A549 (cell line): ENCODE measurements at regions not wholly inside any gene's neighbourhood (a gene's known extent, or its start where the extent isn't known, plus 50 kb on each side); places are given as distances from the start of the nearest gene placed in this dataset.

Experiments
- ATAC-seq, 2 experiments: fragments of 200-7000 bp in 1 of 2; fragments of >200 bp in 1 of 2; cut with Nextera tagmentation in 1 of 2; cut with Tn5 transposase in 1 of 2; 3 replicates each; pipeline versions ENCODE4 v1.8.0 to v1.9.1; 2018 to 2020; ENCODE audit warnings: mild to moderate bottlenecking in 1 of 2, moderate library complexity in 1 of 2
- CTCF ChIA-PET: fragments of 300-600 bp; sonication (Branson Sonifier 250); formaldehyde crosslinking; extraction: SDS; loops from one replicate; lab custom pipeline; 2021; ENCODE audit warnings: antibody characterized with exemption, inconsistent platforms; lab: Yijun Ruan, JAX
- POLR2A ChIA-PET: fragments of 350-600 bp; formaldehyde crosslinking; extraction: SDS; loops from one replicate; lab custom pipeline; 2021; ENCODE audit warnings: antibody characterized with exemption, inconsistent platforms; lab: Yijun Ruan, JAX
- DNase-seq, 2 experiments: peaks; one replicate each; pipeline versions ENCODE4 v3.0.0 to v3.0.0-alpha.2; 2011 to 2016; ENCODE audit warnings: low read depth in 1 of 2, low spot score in 1 of 2
- FAIRE-seq: peaks from 2 replicates; lab custom pipeline; 2011; peaks lifted over from hg19 to GRCh38; lab: Jason Lieb, UNC
- H3K27ac ChIP-seq, 2 experiments: fragments of >200 bp; sonication (Bioruptor Twin); formaldehyde crosslinking; 3 replicates each; pipeline ENCODE4 v1.5.1; 2016 to 2017
- H3K4me1 ChIP-seq: fragments of >200 bp; sonication (Bioruptor Twin); formaldehyde crosslinking; 3 replicates; pipeline ENCODE4 v1.6.1; 2016
- H3K4me2 ChIP-seq: fragments of >200 bp; sonication (Bioruptor Twin); formaldehyde crosslinking; 3 replicates; pipeline ENCODE4 v1.6.1; 2016
- H3K4me3 ChIP-seq: fragments of >200 bp; sonication (Bioruptor Twin); formaldehyde crosslinking; 3 replicates; pipeline ENCODE4 v1.5.1; 2016
- H3K9me3 ChIP-seq: fragments of >200 bp; sonication (Bioruptor Twin); formaldehyde crosslinking; 3 replicates; pipeline ENCODE4 v1.6.1; 2016
- CHD2 ChIP-seq: fragments of 150-350 bp; IDR thresholded peaks from 2 replicates; pipeline ENCODE4 v1.6.1; 2014; ENCODE audit warnings: low read length; ENCODE audit not compliant: partially characterized antibody
- CHD4 ChIP-seq: fragments of 200-600 bp; sonication (generic); IDR thresholded peaks from 2 replicates; pipeline ENCODE4 v1.6.1; 2016; ENCODE audit warnings: antibody characterized with exemption, mild to moderate bottlenecking, borderline replicate concordance
- CTCF ChIP-seq: fragments of >200 bp; sonication (Bioruptor Twin); formaldehyde crosslinking; IDR thresholded peaks from 3 replicates; pipeline ENCODE4 v1.5.1; 2016
- EHF ChIP-seq: fragments of 250-450 bp; sonication (Bioruptor Pico); IDR thresholded peaks from 2 replicates; pipeline ENCODE4 v1.5.0; 2020; ENCODE audit warnings: mild to moderate bottlenecking
- FOSB ChIP-seq: fragments of 250-450 bp; sonication (Bioruptor Pico); IDR thresholded peaks from 2 replicates; pipeline ENCODE4 v1.5.0; 2020; ENCODE audit warnings: mild to moderate bottlenecking, moderate library complexity
- GATA3 ChIP-seq: IDR thresholded peaks from 2 replicates; pipeline ENCODE4 v1.6.1; 2012; ENCODE audit warnings: borderline replicate concordance
- HEYL ChIP-seq: fragments of 250-450 bp; sonication (Bioruptor Pico); IDR thresholded peaks from 2 replicates; pipeline ENCODE4 v1.8.0; 2021; ENCODE audit warnings: mild to moderate bottlenecking, moderate library complexity
- HOXA7 ChIP-seq: fragments of 250-450 bp; sonication (Bioruptor Pico); IDR thresholded peaks from 2 replicates; pipeline ENCODE4 v1.5.0; 2020; ENCODE audit warnings: mild to moderate bottlenecking, moderate library complexity
- HOXB13 ChIP-seq: fragments of 250-450 bp; sonication (Bioruptor Pico); IDR thresholded peaks from 2 replicates; pipeline ENCODE4 v1.5.0; 2020; ENCODE audit warnings: low read depth, mild to moderate bottlenecking, moderate library complexity
- HOXB5 ChIP-seq: fragments of 250-450 bp; sonication (Bioruptor Pico); IDR thresholded peaks from 2 replicates; pipeline ENCODE4 v1.5.0; 2020; ENCODE audit warnings: mild to moderate bottlenecking, moderate library complexity
- KDM1A ChIP-seq: fragments of 200-600 bp; sonication (generic); IDR thresholded peaks from 2 replicates; pipeline ENCODE4 v1.6.1; 2016; ENCODE audit warnings: low read depth, mild to moderate bottlenecking
- KDM5A ChIP-seq: fragments of 200-600 bp; sonication (generic); IDR thresholded peaks from 2 replicates; pipeline ENCODE4 v1.6.1; 2016; ENCODE audit warnings: antibody characterized with exemption, mild to moderate bottlenecking
- PHF8 ChIP-seq: fragments of 200-600 bp; sonication (generic); IDR thresholded peaks from 2 replicates; pipeline ENCODE4 v1.6.1; 2016; ENCODE audit warnings: low read depth, mild to moderate bottlenecking, antibody characterized with exemption, moderate library complexity, borderline replicate concordance
- POLR2A ChIP-seq: IDR thresholded peaks from 2 replicates; pipeline ENCODE4 v1.6.1; 2012; ENCODE audit warnings: mild to moderate bottlenecking, low read length
- RCOR1 ChIP-seq: fragments of 150-350 bp; IDR thresholded peaks from 2 replicates; pipeline ENCODE4 v1.6.1; 2014; ENCODE audit warnings: antibody characterized with exemption, low read length, low read depth
- RNF2 ChIP-seq: fragments of 200-600 bp; sonication (generic); IDR thresholded peaks from 2 replicates; pipeline ENCODE4 v1.6.1; 2016; ENCODE audit warnings: low read depth, mild to moderate bottlenecking, antibody characterized with exemption, moderate library complexity, borderline replicate concordance
- TFCP2L1 ChIP-seq: fragments of 250-450 bp; sonication (Bioruptor Pico); IDR thresholded peaks from 2 replicates; pipeline ENCODE4 v1.5.0; 2021; ENCODE audit warnings: mild to moderate bottlenecking
- USF2 ChIP-seq: fragments of 450-650 bp; IDR thresholded peaks from 2 replicates; pipeline ENCODE4 v1.6.1; 2014; ENCODE audit warnings: antibody characterized with exemption
- ZFP36 ChIP-seq: fragments of 450-650 bp; IDR thresholded peaks from 2 replicates; pipeline ENCODE4 v1.6.1; 2014; ENCODE audit warnings: borderline replicate concordance; ENCODE audit not compliant: partially characterized antibody
- ZNF302 ChIP-seq: fragments of 250-450 bp; sonication (Bioruptor Pico); IDR thresholded peaks from 2 replicates; pipeline ENCODE4 v1.9.0; 2021; ENCODE audit warnings: inconsistent platforms, mild to moderate bottlenecking, moderate library complexity
- WGBS: methylation state at CpG from one replicate; pipeline ENCODE4 v1.1.6; 2017; ENCODE audit errors: missing lambda C conversion rate; 5-methylcytosine and 5-hydroxymethylcytosine counted together

- ATAC-seq (no peak), FAIRE-seq (no peak), DNase-seq (no peak)
- WGBS = 68% methylated on average over 7 of the region's 7 CpGs
- ChIA-PET POLR2A (no interaction called here), CTCF (interaction anchor here (1.5 kb wide), 1 partner anchor 15 kb away, joined by 3 read pairs; no protein-coding TSS in a partner anchor)
- Histone ChIP-seq H3K9me3 (no peaks in the 10 kb centered on the region), H3K27ac (no peak overlapping the region), H3K4me1 (no peaks in the 10 kb centered on the region), H3K4me2 (no peak overlapping the region), H3K4me3 (no peak overlapping the region)
- TF ChIP-seq TFCP2L1 (CRISPR knock-in tag) (no peak), USF2 (no peak)
Observed at GRCh38 chr10:120960725-120961124, 109.6 kb downstream of the WDR11 start.

GRCh38 chr10:120961795-120962755 lies 110.9 kb downstream of the WDR11 start:
- WGBS = 36% methylated on average over 17 of the region's 17 CpGs
- no peak overlapping the region for H3K4me3 ChIP-seq
- DNase-seq = no peak
- TF ChIP-seq CTCF = no peak
- no peak for TF ChIP-seq ZFP36
- TF ChIP-seq FOSB (CRISPR knock-in tag) = no peak
- no peak for TF ChIP-seq TFCP2L1 (CRISPR knock-in tag)
- no peak for TF ChIP-seq HOXB13 (CRISPR knock-in tag)
- ChIA-PET CTCF (interaction anchor here (1.0 kb wide), 1 partner anchor 19 kb away, joined by 3 read pairs; no protein-coding TSS in a partner anchor), POLR2A (no interaction called here)
- H3K4me2 ChIP-seq = no peak overlapping the region
- ATAC-seq = no peak
- no peaks in the 10 kb centered on the region for H3K9me3 ChIP-seq
- H3K4me1 ChIP-seq = no peaks in the 10 kb centered on the region
- H3K27ac ChIP-seq = no peak overlapping the region
- no peak for FAIRE-seq

GRCh38 chr10:120962756-120963593 lies 111.8 kb downstream of the WDR11 start:
- WGBS = 48% methylated on average over 21 of the region's 23 CpGs
- FAIRE-seq (no peak), ATAC-seq (no peak; a peak in 1 of 6 replicates)
- H3K27ac ChIP-seq = no peak overlapping the region
- H3K4me1 ChIP-seq = no peaks in the 10 kb centered on the region
- H3K9me3 ChIP-seq = no peaks in the 10 kb centered on the region
- POLR2A ChIA-PET = no interaction called here
- no peak overlapping the region for H3K4me3 ChIP-seq
- TF ChIP-seq EHF (CRISPR knock-in tag) (no peak), CHD2 (no peak), CHD4 (no peak), ZNF302 (CRISPR knock-in tag) (no peak), RNF2 (no peak), KDM5A (no peak), KDM1A (no peak), HEYL (CRISPR knock-in tag) (no peak), GATA3 (no peak), HOXA7 (no peak), RCOR1 (no peak), HOXB13 (CRISPR knock-in tag) (no peak), POLR2A (no peak), PHF8 (no peak), HOXB5 (no peak)
- TF ChIP-seq, all 56 proteins: peak for 0
- DNase-seq = no peak
- no peak overlapping the region for H3K4me2 ChIP-seq
- CTCF ChIA-PET = interaction anchor here (1.0 to 1.3 kb wide), 2 partner anchors 20 to 771 kb away, joined by 3 read pairs; no protein-coding TSS in a partner anchor
